HG02571 (cell line): ENCODE measurements at regions not wholly inside any gene's neighbourhood (a gene's known extent, or its start where the extent isn't known, plus 50 kb on each side); places are given as distances from the start of the nearest gene placed in this dataset.
"Not testable (repeated sequence)": the region's sequence is repeated elsewhere in the genome, so short reads cannot be mapped to it uniquely, and the experiment has no call there.

Experiments
- ATAC-seq: cut with Tn5 transposase; IDR thresholded peaks from one replicate; pipeline ENCODE4 v1.9.1; 2021; ENCODE audit warnings: mild to moderate bottlenecking, moderate library complexity; ENCODE audit not compliant: unreplicated experiment

- ATAC-seq, result no peak
Measured at GRCh38 chr1:185549906-185550305, 184.3 kb upstream of the HMCN1 start.

GRCh38 chr1:185546029-185546428 lies 188.2 kb upstream of the HMCN1 start:
- ATAC-seq, result no peak

- no peak for ATAC-seq
Measured at GRCh38 chr1:185541871-185542301, 192.3 kb upstream of the HMCN1 start.

DNA sequence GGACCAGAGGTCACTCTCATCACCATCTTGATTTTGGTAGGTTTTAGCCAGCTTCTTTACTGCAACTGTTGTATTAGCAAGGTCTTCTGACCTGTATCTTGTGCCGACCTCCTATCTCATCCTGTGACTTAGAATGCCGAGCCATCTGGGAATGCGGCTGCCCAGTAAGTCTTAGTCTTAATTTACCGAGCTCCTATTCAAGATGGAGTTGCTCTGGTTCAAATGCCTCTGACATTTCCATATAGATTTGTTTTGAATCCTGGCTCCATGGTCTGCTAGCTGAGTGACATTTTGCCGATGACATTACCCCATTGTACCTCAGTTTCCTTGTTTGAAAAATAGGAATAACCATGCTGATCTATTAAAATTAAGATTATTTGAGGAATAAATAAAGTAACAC lies 193.9 kb upstream of the HMCN1 start:
- ATAC-seq, result no peak

DNA sequence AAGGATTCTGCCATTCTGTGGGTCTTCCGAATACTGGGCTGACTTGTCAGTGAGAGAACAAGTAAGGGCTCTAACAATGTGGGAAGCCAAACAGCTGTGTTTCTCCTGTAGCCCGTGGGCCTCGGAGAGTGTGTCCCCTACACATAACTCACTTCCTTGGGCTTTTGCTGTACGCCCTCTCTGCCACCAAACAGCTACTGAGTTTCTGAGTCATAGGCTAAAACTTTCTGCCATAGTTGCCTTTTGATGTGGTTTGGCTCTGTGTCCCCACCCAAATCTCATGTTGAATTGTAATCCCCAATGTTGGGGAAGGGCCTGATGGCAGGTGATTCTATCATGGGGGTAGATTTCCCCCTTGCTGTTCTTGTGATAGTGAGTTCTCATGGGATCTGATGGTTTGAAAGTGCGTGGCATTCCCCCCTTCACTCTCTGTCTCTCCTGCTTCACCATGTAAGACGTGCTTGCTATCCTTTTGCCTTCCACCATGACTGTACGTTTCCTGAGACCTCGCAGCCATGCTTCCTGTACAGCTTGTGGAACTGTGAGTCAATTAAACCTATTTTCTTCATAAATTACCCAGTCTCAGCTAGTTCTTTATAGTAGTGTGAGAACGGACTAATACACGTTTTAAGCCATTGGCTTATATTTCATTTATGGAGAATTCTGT lies 194.8 kb upstream of the HMCN1 start:
- ATAC-seq, result no peak

- not testable (repeated sequence) for ATAC-seq
Measured at GRCh38 chr1:185538309-185538898, 195.8 kb upstream of the HMCN1 start.

GRCh38 chr1:185537596-185537995 lies 196.6 kb upstream of the HMCN1 start:
- ATAC-seq, result no peak

DNA sequence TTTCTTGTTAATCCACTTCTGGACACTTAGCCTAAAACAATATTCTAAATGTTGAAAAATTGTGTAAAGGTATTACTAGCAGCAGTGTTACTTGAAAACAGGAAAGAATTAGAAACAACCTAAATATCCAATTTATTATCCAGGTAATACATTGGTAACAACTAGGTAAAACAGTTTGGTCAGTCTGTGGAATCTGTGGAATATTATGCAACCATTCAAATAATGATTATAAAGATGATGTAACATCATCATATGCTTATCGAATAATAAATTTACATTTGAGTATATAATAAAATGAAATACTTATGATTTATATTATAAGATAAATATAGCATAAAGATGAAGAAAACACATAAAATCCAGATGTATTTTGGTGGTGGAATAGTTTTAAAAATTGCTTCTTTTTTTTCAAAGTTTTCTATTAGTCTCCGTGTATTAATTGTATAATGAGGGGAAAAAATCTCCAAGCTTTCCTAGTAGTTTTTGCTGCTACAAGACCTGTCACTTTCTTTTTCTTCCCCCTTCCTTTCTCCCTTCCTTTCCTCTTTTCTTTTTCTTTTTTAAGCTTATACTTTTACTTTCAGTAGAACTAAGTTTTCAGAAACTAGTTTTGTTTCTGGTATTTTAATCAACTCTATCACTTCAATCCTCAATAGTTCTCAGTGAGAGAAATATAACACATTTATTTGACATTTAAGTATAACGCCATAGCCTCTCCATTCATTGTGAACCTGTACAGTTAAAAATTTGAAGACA lies 197.8 kb upstream of the HMCN1 start:
- no peak for ATAC-seq

DNA sequence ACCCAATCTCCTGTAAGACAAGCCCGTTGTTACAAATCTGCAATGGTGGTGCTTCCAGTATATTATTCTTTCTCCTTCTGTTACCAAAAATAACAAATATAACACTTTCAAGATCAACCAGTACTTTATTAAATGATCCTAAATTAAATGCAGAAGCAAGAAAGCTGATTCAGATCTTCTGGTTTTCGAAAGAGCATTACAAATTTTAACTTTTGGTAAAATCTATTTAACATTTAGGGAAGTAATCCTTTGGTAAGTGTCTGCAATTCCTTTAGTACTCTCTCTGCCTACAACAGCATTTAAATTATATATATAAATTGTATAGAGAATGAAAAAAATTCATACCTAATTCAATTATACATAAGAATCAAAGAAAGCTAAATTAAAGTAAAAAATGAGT lies 198.6 kb upstream of the HMCN1 start:
- ATAC-seq, result no peak

DNA sequence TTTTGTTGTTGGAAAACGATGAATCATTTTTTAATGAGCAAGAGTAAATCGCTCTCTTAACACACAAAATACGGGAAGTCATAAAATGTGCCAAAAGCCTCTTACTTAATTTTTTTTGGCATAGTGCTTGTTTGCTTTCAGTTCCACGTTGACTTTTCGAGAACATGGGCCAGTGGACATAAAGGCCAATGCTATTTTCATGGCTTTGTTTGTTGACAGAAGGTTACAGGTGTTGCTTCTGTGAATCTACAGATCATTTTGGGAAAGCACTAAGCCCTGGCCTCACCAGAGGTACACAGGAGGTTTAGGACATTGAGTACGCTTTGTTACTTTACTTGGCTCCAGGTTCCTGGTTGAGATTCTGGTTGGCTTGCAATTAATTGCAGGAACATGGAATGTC lies 199.4 kb upstream of the HMCN1 start:
- no peak for ATAC-seq

DNA sequence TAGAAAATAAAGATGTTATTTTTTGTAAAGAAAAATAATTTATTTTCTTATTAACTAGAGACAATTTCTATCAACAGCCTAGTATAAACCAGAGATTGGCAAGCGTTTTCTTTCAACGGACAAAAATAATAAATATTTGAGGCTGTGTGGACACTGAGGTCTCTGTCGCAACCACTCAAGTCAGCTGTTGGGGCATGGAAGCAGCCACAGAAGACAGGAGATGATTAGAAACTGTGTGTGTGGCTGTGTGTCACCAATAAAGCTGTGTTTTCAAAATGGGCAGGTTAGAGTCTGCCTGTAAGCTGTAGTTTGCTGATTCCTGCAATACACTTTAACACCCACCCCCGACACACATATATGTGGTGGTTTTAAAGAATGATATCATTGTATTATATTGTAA lies 200.6 kb upstream of the HMCN1 start:
- no peak for ATAC-seq

GRCh38 chr1:185532856-185533255 lies 201.3 kb upstream of the HMCN1 start:
- ATAC-seq, result no peak

- ATAC-seq, result no peak
Measured at GRCh38 chr1:185531838-185532237, 202.4 kb upstream of the HMCN1 start.

DNA sequence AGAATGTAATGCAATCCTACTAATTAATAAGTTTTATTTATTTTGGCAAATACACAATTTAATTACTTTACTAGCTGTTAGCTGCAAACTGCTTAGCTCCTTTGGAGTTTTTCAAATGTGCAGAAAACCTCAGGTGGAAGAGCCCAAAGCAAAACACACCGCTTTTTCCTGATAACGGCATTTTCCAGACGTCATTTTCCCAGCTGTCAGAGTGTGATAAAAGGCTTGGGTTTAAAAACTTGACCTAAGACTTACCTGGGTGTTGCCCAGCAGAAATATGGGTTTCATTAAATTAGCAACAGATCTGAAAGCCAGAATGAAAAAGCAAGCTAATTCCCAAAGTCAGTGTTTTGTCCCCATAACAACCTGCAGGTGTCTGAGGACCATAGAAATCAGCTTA lies 204.0 kb upstream of the HMCN1 start:
- ATAC-seq, result no peak

- no peak for ATAC-seq
Measured at GRCh38 chr1:185529673-185530072, 204.5 kb upstream of the HMCN1 start.

- no peak for ATAC-seq
Measured at GRCh38 chr1:185528084-185528676, 206.0 kb upstream of the HMCN1 start.

DNA sequence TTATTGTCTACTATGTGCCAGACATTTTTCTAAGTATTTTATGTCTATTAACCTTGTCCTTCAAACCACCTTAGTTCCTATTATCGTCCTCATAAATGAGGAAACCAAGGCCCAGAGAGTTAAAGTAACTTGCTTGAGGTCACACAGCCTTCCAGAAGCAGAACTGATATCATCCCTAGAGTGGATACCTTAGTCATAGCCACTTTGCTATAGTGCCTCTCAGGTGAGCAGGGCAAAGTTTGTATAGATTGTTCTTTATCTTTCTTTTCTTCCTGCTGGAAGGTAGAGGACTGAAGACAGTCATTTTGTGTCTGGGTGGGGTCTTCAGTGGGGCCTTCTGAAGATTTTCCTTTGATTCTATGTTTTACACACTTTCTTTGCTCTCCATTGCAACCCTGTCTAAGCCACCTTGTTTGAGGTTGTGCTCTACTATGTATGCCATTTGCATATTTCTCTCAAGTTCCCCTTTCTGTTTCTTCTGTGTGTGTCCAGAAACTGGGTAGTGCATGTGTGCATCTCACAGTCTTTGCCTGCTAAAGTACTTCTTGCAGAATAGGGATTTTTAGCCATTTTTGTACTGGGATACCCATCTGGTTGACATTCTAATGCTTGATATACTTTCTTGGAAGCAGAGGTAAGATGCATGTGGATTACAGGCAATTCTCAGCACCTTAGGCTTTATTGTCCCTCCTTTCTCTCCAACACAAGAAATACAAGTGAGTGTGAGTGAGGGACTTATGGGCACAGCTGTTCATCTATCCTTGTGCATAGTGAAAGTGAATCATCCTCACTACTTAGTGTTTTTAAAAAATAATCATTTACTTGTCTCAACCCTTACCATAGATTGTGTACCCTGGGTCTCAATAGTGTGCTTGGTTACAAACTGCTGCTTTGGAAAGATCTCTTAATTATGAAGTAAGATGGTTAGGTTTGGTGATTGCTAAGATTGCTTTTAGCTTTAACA lies 207.6 kb upstream of the HMCN1 start:
- ATAC-seq, result peak; percentile 100

GRCh38 chr1:185520188-185520920 lies 203.3 kb upstream of the IVNS1ABP start:
- no peak for ATAC-seq

DNA sequence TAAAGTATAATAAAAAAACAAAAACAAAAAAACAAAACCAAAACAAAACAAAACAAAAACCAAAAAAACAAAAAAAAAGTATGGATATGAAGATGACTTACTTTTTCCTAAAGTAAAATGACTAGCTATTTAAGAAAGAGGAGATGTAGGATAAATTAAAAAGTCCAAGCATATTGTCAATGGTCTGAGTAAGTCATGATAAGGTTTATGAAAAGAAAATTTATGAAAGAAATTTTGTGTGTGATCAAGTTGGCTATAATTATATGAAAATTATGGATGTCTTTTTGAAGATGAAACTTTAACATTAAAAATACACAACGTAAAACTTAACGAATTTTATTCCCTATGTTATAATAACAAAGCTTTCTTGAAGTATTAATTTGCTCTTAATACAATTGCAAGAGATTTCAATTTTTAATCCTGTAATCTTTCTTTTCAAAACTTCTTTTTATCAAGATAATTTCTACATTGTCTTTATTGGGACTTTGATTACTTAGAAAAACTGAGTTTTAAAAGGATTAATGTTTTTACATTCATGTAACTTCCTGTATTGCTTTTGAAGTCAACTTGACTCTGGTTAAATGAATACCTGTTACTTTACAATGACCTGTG lies 200.9 kb upstream of the IVNS1ABP start:
- ATAC-seq, result no peak

GRCh38 chr1:185517301-185517700 lies 200.3 kb upstream of the IVNS1ABP start:
- ATAC-seq, result not testable (repeated sequence)
